ENCODE measurements at regions not wholly inside any gene's neighbourhood (a gene's known extent, or its start where the extent isn't known, plus 50 kb on each side); places are given as distances from the start of the nearest gene placed in this dataset.
"Not testable (repeated sequence)": the region's sequence is repeated elsewhere in the genome, so short reads cannot be mapped to it uniquely, and the experiment has no call there.

DNA sequence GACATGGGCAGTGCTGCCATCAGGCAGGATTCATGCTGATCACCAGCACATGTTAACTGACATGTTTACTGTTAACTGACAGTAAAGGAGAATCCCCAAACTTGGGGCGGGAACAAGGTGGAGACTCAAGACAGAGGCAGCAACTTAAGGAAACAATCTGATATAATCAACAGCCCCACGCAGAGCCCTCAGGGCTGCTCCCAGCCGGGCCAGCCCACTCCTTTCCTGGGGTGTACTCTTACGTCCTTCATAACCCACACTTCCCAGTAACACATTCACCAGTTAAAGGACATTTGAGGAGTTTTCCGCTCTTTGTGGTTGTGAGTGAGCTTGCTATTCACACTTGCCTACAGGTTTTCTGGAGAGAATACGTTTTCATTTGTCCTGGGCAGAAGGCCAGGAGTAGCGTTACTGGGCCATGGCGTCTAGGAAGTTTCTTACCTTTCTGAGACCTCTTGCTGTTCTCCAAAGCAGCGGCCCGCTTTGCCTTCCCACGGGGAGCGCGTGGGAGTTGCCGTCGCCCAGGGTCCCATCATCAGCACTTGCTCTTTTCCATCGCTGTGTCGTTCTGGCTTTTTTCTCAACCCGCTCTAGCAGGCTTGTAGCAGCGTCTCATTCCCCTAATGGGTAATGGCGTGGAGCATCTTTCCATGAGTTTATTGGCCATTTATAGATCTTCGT lies 56.4 kb downstream of the FOXF2 start:
- DNase-seq = no peak

DNA sequence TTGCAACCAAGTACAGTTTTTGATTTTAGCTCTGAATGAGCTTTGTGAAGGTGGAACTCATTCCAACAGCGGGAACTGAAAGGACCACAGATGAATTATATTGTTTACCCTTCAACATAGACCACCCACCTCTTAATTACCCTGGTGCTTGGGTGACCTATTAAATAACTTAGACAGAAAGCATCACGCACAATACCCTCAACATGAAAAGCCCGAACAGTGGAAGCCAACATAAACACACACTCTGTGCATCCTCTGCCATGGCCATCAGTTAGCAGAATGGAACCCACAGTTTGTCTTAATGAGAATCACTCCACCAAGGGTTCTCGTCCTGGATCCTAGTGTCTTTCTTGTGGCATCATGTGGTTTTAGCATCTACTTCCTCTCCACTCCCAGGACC lies 60.5 kb downstream of the FOXF2 start:
- no peak for DNase-seq

DNA sequence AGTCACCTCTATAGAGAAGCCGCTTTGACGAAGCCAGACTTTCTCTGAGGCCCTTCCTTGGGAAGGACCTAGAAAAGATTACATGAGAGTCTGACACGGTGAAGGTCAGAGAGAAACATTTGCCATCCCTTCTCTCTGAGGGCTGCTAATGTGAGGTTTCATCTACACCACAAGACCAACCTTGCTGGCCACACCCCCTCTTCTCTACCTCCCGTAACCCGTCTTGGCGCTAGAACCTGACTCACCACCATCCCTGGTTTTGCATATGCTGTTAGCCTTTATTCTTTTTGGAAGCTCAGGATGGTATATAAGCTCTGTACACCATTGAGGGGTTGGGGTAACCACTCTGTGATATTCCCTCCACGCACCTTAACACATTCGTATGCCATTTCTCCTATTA lies 63.6 kb downstream of the FOXF2 start:
- no peak for DNase-seq

DNA sequence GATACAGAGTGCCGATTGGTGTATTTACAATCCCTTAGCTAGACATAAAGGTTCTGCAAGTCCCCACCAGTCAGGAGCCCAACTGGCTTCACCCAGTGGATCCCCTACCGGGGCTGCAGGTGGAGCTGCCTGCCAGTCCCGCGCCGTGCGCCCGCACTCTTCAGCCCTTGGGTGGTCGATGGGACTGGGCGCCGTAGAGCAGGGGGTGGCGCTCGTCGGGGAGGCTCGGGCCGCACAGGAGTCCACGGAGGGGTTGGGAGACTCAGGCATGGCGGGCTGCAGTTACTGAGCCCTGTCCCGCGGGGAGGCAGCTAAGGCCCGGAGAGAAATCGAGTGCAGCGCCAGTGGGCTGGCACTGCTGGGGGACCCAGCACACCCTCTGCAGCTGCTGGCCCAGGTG lies 67.4 kb downstream of the FOXF2 start:
- DNase-seq = not testable (repeated sequence)

DNA sequence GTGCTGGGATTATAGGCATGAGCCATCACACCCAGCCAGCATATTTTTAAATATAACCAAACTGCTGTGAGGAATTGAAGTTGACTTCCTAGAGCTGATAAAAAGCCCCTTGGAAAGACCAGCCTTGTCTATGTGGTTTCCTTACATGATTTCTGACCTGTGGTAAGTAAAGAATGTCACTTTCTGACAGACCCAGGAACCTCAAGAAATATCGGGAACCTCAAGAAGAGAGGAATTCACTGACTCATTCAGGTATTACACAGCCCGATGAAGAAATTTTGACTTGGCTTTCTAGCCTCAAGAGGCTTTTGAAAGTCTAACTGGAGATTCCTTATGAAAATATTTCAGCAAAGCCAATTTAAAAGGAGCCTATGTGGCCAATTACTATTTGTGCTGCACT lies 71.8 kb downstream of the FOXF2 start:
- DNase-seq = no peak

DNA sequence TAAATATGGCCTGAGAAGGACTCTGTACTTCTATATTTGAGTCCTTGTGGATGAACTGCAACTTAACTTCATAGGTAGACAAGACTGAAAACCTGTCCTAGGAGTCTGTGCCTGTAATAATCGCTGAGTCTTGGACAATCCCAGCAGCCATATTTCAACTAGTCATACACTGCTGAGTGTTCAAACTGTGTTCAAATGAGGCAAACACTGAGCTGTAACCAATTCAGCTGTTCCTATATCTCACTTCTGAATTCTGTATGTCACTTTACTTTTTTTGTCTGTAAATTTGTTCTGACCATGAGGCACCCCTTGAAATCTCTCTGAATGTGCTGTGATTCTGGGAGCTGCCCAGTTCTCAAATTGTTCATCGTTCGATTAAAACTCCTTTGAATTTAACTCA lies 72.4 kb downstream of the FOXF2 start:
- DNase-seq = no peak

DNA sequence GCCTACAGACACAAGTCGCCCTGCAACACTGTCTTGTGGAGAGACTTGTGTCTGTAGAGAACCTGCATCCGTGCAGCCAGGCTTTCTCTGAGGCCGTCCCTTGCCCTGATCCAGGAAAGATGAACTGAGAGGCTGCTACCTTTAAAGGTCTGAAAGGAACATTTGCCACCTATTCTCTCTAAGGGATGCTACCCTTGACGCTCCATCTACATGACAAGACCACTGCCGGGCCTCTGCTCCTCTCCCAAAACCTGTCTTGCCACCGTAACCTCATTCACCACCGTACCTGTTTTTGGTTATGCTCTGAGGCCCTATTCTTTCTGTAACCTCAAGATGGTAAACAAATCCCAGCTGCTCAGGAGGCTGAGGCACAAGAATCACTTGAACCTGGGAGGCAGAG lies 73.9 kb downstream of the FOXF2 start:
- no peak for DNase-seq

DNA sequence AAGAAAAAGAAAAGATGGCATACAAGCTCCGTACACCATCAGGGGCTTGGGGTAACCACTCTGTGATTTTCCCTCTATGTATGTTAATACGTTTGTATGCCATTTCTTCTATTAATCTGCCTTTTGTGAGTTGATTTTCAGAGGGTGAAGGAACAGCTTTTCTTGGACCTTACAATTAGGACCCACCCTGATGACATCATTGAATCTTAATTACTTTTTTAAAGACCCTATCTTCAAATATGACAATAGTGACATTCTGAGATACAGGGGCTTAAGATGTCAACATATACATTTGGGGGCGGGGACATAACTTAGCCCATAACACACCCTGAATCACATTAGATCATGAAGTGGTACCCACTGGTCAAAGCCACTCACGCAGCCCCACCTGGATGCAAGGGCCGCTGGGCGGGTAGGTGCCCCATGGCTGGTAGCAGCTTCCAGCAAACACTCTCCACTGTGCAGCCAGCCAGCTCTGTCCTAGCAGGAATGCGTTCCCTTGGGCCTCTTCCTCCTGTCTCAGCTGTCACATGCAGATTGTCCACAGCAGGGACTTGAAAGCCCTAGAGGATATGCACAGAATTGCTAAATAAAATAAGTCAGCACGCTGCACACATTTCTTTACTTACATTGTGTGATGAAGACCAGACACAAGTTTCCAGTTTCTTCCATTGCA lies 74.5 kb downstream of the FOXF2 start:
- no peak for DNase-seq

DNA sequence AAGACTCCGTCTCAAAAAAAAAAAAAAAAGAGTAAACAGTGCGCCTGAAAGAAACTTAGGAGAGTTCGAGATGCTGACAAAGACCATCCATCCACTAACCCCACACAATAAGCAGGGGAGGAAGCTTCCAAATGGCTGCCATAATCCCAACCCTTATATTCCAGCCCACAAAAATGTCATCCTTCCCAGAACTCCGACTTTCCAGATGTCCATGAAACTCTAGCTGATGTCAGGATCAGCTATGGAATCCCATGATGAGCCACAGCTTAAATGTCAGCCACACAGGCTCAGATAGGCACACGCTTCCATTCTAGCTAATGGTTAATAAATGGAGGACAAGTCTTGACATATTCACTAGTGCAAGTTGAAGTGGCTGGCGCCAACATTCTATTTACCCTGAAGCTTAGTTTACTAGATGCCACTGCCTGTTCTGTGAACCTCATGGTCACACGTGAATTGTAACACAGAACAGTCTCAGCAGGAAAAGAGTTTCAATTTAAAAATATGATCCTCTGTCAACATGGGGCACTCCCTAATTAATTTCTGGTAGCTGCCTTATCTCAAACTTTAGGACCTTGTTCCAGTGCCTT lies 75.5 kb downstream of the FOXF2 start:
- DNase-seq = no peak

DNA sequence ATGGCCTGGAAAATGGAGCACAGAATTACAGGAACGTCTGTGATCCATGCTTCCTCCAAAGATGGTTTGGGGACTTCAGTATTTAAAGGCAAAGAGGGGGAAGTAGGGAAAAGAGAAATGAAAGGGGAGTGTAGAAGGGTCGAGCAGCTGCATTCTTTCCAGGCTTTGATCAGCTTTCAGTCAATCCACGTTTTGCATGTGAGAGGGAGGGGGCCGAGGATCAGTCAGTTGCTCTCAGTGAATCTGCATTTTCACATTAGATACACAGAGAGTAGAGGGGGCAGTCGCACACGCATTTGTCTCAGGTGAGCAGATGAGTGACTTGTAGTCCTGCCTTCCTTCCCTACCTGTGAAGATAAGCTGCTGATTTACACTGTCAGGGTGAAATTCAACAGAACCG lies 78.8 kb downstream of the FOXF2 start:
- no peak for DNase-seq

DNA sequence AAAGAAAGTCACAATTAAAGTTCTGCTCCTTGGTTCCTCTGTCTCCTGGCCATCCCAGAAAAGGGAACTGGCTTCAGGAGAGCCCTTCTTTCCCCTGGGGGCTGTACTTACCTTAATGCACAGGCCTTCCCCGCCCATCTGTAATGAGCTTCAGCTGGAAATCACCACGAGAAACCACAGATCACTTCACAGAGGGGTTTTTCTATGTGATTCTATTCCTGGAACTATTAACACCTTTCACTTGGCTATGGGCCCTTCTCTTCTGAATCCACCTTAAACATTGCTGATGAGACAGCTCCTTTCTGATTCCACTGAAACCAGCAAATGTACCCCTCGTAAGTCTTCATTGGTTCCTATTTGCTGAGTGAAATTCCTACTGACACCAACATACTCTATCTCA lies 80.7 kb downstream of the FOXF2 start:
- no peak for DNase-seq

DNA sequence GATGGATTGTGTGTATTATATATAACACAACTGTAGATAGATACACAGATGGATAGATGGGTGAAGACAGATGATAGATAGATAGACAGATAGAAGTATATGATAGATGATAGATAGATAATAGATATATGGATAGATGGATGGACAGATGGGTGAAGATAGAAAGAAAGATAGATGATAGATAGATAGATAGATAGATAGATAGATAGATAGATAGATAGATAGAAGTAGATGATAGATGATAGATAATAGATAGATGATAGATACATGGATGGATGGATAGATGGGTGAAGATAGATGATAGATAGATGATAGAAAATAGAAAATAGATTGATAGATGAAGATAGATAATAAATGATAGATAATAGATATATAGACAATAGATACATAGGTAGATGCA lies 83.3 kb downstream of the FOXF2 start:
- no peak for DNase-seq

DNA sequence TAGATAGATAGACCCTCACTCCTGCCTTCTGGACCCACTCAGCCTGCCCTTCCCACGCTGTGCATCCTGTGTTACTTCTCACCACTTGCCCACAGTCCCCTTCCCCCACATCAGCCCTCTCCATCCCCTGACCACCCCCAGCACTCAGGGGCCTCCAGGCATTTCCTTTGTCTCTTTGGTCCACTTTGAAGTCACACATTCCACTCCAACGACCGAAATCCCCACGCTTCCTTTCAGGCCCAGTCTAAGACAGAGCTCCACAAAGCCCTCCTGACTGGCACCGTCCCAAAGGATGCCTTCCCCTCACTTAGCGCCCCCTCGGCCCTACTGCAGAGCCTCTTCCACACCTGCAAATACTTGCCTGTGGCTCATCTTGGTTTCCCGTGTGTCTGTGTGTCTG lies 83.8 kb downstream of the FOXF2 start:
- DNase-seq = no peak

DNA sequence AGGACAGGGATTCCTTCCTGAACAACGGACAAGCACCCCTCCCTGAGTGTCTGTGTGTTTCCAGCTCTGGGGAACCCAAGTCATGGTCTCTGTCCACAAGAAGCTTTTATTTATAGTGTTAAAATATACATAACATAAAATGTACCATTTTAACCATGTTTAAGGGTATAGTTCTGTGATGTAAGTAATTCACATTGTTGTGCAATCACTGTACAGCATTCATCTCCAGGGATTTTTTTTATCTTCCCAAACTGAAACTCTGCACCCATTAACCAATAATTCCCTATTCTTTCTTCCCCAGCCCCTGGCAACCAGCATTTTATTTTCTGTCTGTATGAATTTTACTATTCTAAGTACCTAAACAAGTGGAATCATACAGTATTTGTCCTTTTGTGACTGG lies 84.2 kb downstream of the FOXF2 start:
- no peak for DNase-seq

DNA sequence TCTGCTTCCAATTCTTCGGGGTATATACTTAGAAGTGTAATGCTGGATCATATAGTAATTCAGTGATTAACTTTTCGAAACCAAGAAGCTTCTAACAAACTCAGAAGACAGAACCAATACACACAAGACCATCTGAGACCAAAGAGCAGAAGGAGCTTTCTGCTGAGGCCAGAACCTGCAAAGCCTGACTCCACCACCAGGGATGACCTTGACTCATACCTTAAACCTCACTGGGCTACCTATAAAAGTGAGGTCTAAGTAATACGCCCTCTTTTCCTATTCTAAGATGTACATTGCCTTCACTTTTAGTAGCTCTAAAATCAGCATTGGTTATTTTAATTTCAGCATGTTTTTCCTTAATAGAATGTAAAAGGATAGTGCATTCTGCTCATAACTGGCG lies 84.8 kb downstream of the FOXF2 start:
- DNase-seq = no peak

DNA sequence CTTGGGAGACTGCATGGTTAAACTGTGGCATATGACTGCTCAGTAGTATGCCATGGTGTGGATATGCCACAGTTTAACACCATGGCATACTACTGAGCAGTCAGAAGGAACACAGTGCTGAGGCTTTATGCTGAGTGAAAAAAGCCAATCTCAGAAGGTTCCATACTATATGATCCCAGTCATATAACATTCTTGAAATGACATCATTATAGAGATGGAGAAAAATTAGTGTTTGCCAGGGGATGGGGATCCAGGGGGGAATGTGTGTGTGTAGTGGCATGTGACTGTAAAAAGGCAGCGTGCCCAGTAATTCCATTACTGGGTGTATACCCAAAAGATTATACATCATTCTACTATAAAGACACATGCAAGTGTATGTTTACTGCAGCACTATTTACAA lies 85.8 kb downstream of the FOXF2 start:
- no peak for DNase-seq

DNA sequence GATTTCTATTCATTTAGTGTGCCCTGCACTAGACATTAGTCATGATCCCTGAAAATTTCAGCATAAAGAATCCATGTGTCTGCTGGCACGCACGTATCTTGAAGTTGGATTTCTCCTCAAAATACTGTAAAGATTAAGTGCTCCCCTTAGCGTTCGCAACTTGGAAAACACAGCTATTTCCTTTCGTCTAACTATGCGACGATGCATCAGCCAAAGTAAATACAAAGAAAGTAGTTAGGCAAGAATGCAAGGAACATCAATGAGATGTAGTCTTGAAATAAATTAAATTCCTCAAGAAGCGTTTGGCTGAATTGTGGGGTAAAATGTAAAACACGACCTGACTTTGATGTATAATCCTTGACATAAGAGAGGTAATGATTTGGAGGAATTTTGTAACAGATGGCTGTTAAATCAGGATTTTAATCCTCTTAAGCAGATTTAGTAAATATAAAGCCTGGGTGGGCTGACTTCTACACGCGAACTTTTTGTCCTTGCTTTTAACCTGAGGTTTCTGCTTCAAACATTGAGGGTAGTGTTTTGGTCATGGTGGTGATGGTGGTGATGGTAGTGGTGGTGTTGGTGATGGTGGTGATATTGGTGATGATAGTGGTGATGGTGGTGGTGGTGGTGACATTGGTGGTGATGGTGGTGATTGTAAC lies 88.2 kb downstream of the FOXF2 start:
- DNase-seq = no peak

DNA sequence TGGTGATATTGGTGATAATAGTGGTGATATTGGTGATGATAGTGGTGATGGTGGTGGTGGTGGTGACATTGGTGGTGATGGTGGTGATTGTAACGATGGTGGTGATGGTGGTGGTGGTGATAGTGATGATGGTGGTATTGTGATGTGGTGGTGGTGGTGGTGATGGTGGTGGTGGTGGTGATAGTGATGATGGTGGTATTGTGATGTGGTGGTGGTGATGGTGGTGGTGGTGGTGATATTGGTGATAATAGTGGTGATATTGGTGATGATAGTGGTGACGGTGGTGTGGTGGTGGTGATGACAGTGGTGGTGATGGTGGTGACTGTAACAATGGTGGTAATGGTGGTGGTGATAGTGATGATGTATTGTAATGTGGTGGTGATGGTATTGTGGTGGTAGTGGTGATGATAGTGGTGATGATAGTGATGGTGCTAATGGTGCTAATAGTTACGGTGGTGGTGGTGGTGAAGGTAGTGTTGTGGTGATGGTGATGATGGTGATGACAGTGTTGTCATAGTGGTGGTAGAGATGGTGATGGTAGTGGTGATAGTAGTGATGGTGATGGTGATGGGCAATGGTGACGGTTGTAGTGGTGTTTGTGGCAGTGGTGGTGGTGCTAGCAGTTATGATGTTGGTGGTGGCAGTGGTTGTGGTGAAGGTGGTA lies 88.9 kb downstream of the FOXF2 start:
- DNase-seq = not testable (repeated sequence)

DNA sequence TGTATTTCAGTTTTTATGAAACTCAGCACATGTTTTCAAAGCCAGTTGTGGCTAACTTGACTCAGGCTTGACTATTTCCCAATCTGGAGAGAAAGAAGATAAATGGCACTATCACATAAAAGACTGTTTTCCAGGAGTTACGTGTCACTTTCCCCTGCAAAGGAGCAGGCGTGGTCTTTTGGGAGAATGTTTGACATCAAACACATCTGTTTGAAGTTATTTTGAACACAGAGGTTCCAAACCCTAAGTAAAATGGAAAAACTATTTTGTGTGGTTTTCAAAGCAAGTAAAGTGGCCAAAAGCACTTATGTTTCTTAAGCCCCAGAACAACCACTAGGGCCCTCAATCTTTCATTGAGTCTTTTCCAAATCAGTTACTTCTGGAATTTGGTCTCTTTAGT lies 89.7 kb downstream of the FOXF2 start:
- no peak for DNase-seq

DNA sequence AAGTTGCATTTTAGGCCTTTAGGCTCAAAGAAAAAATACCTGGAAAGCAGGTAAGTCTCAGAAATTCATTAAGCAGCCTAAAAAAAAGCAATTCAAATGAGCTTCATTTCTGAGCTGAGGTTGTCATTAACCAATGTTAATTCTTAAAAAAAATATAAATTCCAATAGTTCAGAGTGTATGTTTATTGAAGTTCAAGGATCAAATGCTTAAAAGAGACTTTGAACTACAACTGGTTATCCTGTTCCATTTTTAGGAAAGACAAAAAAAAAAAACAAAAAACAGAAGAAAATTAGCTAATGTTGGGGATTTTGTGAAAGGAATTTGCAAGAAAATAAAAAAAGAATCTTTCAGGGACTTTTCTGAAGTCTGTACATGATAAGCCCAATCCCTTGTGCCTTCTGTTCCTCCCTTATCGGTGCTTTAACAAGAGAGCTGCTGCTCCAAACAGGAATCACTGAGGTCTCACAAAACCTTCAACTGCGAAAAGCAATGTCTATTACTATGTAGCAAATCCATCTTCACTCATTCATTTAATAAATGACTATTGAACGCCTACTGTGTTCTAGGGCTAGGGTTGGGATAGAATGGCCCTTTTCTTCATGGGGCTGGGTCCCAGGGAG lies 90.3 kb downstream of the FOXF2 start:
- no peak for DNase-seq

DNA sequence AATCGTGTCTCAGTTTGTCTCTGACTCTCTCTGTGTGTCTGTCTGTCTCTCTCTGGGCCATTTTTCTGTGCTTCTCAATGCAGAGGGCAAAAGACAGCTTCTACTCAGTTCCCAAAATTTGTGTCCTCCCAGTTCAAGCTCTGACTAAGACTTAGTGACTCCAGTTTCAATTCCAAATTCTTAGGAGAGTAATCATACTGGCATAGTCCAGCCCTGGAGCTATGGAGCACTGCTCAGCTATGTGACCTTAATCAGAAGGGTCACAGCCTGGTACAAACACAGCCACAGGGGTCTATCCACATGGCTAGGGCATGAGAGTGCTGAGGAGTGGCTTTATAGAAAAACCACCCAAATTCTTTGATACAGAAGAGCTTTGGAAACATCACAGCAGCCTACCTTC lies 91.9 kb downstream of the FOXF2 start:
- DNase-seq = no peak

DNA sequence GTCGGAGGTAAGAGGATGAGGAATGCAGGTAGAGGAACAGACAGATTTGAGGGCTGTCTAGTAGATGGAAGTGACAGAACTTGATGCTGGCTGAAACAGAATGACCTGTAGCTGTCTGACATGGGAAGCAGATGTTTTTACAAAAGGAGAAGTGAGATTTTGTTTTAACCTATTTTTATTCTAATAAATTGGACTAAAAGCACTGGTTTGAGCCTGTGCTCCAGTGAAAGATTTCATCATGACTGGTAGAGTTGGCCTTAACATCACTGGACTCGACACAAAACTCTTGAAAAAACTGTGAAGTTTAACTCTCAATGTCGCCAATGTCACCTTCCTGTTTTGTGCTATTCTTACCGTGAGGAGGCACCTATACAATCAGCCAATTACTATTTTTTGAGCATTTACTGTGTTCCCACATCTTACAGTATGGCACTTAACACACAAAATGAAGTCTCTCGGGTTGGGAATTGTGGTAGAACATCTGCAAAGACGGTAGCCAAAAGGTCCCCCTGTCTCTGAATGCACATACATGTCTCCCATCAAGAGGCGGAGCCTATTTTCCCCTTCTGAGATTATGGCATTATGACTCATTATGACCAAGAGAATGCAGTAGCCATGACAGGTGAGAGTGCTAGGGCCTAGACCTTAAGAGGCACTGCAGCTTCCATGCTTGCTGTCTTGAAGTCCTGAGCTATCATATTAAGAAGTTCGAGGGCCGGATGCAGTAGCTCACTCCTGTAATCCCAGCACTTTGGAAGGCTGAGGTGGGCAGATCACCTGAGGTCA lies 93.2 kb downstream of the FOXF2 start:
- DNase-seq = no peak

Measured in effector CD8-positive, alpha-beta T cell (primary cell).